NCI-H82 treated with DMSO at 0.1 percent for 48 hours (cell line): ENCODE measurements at regions not wholly inside any gene's neighbourhood (a gene's known extent, or its start where the extent isn't known, plus 50 kb on each side); places are given as distances from the start of the nearest gene placed in this dataset.
A peak's percentile ranks its signal among the peaks of the same experiment; 100 is the strongest.
"Not testable (repeated sequence)": the region's sequence is repeated elsewhere in the genome, so short reads cannot be mapped to it uniquely, and the experiment has no call there.

Experiments used
- DNase-seq: peaks from one replicate; lab custom pipeline; 2025; ENCODE audit not compliant: unreplicated experiment; lab: John Stamatoyannopoulos, UW

GRCh38 chr1:222470252-222470805 is 77.6 kb downstream of the HHIPL2 start:
- not testable (repeated sequence) for DNase-seq

GRCh38 chr1:222466150-222466865 is 81.6 kb downstream of the HHIPL2 start:
- no peak for DNase-seq

- DNase-seq, result peak; percentile 69
These were observed 82.5 kb downstream of the HHIPL2 start for GRCh38 chr1:222465211-222466041.

- DNase-seq, result no peak
These were observed 83.1 kb downstream of the HHIPL2 start for GRCh38 chr1:222464841-222465210.

- no peak for DNase-seq
These were observed 84.7 kb downstream of the HHIPL2 start for GRCh38 chr1:222463059-222463730.

GRCh38 chr1:222462601-222463000 is 85.3 kb downstream of the HHIPL2 start:
- DNase-seq, result no peak

- no peak for DNase-seq
These were observed 86.0 kb downstream of the HHIPL2 start for GRCh38 chr1:222461941-222462340.

GRCh38 chr1:222459652-222460051 is 88.3 kb downstream of the HHIPL2 start:
- DNase-seq, result no peak

GRCh38 chr1:222457513-222457912 is 90.4 kb downstream of the HHIPL2 start:
- DNase-seq, result no peak

- DNase-seq, result no peak
These were observed 90.8 kb downstream of the HHIPL2 start for GRCh38 chr1:222457084-222457483.

- DNase-seq, result peak; percentile 67
These were observed 92.6 kb downstream of the HHIPL2 start for GRCh38 chr1:222455188-222455879.

GRCh38 chr1:222454782-222455181 is 93.1 kb downstream of the HHIPL2 start:
- DNase-seq, result no peak

- no peak for DNase-seq
These were observed 93.7 kb downstream of the HHIPL2 start for GRCh38 chr1:222454186-222454585.

GRCh38 chr1:222452031-222452430 is 95.9 kb downstream of the HHIPL2 start:
- DNase-seq, result no peak

GRCh38 chr1:222443566-222443965 is 104.3 kb downstream of the HHIPL2 start:
- no peak for DNase-seq

GRCh38 chr1:222441066-222441465 is 106.8 kb downstream of the HHIPL2 start:
- peak; percentile 15 for DNase-seq

- DNase-seq, result no peak
These were observed 123.1 kb downstream of the HHIPL2 start for GRCh38 chr1:222424826-222425225.

GRCh38 chr1:222421380-222421779 is 126.5 kb downstream of the HHIPL2 start:
- DNase-seq, result no peak

GRCh38 chr1:222420633-222421032 is 127.3 kb downstream of the HHIPL2 start:
- no peak for DNase-seq

- no peak for DNase-seq
These were observed 129.2 kb downstream of the HHIPL2 start for GRCh38 chr1:222418654-222419053.

- DNase-seq, result no peak
These were observed 130.6 kb downstream of the HHIPL2 start for GRCh38 chr1:222417264-222417663.
